ENCODE measurements at regions not wholly inside any gene's neighbourhood (a gene's known extent, or its start where the extent isn't known, plus 50 kb on each side); places are given as distances from the start of the nearest gene placed in this dataset.

- DNase-seq = no peak
These were observed 62.7 kb upstream of the BRINP3 start for GRCh38 chr1:190540366-190540765.

DNA sequence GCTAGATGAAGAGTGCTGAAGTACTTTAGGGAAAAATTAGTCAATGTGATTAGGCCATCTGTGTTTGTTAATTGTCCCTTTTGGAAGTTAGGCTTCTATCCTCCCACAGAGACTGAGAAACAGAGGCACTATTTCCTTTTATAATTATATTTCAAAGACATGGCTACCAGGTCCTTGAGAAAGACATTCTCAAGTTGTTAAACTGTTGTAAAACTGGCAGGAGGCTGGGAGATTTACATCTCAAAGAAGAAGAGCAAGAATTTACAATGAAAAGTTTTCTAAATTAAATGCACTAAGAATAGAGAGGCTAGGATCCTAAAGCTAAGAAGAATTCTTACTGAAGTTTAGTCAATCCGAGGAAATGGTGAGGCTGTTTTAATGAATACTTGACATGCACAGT lies 74.0 kb upstream of the BRINP3 start:
- DNase-seq = no peak

GRCh38 chr1:190560161-190560681 lies 82.6 kb upstream of the BRINP3 start:
- no peak for DNase-seq

DNA sequence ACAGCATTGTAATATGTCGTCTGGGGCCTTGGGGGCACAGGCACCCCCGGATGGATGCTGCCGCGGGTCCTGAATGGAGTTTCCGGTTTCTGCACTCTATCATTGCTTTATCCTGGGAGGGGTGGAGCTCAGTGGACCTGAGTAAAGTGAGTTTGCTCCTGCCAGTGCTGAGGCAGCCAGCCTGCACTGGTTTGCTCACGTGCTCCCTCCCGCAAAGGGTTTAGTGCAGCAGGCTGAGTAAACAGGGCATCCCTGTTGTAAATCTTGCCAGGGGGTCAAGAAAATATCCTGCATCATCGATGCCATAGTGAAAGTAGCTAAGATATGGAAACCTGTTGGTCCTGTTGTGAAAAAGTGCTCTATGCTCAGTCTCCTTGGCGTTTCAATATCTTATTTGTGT lies 85.6 kb upstream of the BRINP3 start:
- DNase-seq = no peak

- no peak for DNase-seq
These were observed 86.5 kb upstream of the BRINP3 start for GRCh38 chr1:190564117-190564516.

DNA sequence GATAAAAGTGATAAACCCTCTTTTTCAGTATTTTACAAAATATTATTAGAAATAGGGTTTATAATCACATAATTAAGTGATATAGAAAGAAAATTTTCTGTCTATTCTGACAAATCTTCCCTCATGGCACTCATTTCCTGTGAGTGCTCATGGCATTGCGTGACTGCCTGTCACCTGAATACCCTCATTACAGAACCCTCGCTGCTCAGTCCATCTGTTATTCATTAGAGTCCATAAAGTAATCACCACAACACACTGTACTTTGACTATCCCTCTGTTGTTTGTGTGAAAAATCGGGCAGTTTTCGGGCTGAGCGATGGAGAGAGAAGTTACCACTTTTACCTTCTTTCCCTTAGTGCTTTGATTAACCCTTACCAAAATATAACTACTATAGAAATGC lies 100.4 kb upstream of the BRINP3 start:
- DNase-seq = no peak

DNA sequence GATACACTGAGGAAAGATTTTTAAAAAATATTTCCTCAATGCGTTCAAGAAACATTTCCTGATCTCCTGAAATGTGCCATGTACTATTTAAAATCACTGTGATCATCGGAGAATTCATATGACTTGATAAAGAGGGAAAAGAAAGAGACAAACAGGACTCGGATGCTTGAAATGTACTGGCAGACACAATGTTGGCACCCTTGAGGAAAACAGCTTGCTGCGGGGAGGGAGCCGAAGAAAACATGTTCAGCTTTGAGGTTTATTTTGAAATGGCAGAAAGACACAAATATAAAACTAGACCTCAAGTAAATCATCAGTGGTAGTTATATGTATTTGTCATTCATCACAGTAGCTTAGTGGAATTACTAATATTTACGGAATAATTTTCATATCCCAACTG lies 100.9 kb upstream of the BRINP3 start:
- no peak for DNase-seq

- no peak for DNase-seq
These were observed 102.0 kb upstream of the BRINP3 start for GRCh38 chr1:190579552-190580193.

DNA sequence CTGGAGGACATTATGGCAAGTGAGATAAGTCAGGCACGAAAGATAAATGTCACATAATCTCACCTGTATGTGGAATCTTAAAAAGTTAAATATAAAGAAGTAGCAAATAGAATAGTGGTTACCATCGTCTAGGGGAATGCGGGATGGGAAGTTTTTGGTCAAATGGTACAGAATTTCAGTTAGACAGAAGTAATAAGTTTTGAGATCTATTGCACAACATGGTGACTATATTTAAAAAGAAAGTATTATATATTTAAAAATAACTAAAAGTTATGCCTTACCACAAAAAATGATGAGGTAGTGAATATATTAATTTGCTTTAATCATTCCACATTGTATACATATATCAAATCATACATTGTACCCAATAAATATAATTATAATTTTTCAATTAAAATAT lies 106.2 kb upstream of the BRINP3 start:
- DNase-seq = no peak

DNA sequence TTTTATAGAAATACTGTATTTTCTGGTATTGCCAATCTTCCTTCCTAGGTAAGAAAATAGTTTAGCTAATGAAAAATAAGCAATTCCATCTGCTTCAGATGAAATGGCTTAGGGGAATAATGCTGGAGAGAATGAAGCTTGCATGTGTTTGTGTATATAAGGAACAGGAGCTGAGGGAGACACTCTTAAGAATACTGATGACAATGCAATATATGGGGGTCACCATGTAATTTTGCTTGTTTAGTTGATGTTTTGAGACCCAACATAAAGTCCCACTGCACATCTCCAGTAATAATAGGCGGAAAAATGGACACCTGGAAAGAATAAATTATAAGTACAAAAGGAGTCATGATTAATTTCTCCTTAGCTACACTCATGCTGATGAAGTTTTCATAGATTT lies 110.8 kb upstream of the BRINP3 start:
- no peak for DNase-seq

DNA sequence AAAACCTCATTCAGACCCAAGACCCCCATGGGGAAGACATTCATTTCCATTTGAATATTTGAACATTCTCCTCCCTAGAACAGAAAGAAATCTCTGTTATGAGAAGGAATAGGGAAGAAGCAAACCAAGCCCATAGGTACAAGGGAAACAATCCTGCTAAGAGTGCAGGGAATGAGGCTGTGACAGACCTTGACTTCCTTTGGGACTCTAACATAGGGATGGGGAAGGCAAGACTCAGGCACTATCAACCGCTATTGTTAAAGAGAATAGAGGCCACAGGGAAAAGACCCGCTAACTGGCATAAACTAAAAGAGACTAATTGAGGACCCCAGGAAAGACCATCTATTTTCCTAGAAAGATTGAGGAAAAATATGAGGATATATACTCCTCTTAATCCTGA lies 117.8 kb upstream of the BRINP3 start:
- DNase-seq = no peak

DNA sequence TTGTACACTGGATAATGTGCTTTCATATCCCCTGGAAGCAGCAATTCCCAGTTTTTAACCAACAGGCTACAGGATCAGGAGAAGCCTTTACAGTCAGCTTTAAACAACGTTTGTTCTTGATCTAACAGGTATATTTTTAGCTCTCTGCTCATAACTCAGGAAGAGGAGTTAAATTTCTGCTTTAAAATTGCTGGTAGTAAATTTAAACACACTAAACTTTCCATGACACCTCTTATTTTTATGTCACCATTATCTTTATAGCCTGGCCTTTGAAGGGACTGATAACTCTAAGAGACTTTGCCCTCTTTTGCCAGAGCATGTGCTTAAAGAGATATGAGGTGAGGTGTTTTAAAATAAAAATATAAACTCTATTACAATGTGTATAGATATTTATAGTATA lies 119.6 kb upstream of the BRINP3 start:
- DNase-seq = no peak

DNA sequence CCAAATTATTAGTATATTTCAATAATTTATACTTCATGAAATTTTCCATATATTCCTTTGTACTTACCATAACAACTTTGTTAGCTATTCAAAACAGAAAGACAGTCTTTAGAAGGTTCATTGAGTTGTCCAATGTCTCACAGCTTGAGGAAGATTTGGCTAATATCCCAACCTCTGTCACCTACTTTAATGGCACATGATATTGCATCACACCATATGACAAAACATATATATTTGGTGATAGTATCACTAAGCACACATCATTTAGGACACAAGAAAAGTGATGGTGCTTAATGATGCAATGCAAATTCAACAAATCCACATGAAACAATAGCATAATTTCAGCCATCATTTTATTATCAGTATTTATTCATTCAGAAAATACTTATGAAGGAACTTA lies 122.0 kb upstream of the BRINP3 start:
- DNase-seq = no peak

DNA sequence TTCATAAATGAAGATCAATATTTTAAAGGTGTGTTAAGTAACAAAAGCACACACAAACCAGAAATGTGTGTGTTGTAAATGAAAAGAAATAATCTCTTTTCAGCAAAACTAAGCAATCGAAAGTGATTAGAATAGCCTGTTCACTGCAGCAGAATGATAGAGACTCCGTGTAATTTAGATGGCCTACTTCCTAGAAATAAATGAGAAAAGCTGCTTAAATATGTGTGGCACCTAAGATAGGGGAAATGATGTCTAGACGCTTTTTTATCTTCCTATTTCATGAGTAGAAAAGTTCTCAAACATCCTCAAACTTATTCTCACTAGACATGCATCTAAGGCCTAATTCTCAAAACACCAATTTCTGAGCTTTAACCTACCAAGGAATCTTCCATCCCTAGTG lies 124.7 kb upstream of the BRINP3 start:
- DNase-seq = no peak

- DNase-seq = no peak
These were observed 130.6 kb upstream of the BRINP3 start for GRCh38 chr1:190608282-190608681.

- no peak for DNase-seq
These were observed 138.2 kb upstream of the BRINP3 start for GRCh38 chr1:190615818-190616217.

- no peak for DNase-seq
These were observed 138.6 kb upstream of the BRINP3 start for GRCh38 chr1:190616235-190616634.

DNA sequence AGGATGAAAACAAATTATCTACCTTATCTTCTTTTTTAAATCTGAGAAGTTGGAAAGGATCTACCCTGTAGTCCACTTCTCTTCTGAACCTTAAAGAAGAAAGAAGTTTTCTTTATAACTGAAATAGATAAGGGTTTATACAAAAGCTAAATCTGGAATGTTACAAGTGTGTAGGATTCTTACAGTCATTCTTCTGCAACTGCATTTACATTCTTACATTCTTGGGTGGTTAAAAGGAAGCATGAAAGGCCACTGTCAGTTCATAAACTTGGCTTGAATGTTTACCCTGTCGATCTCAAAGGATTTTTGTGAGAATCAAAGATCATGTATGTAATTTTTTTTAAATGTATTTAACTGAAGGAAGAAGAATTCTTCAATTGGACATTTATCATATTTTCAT lies 142.1 kb upstream of the BRINP3 start:
- DNase-seq = no peak

GRCh38 chr1:190633488-190633887 lies 155.8 kb upstream of the BRINP3 start:
- no peak for DNase-seq

- DNase-seq = no peak
These were observed 156.5 kb upstream of the BRINP3 start for GRCh38 chr1:190634134-190634533.

- DNase-seq = no peak
These were observed 171.9 kb upstream of the BRINP3 start for GRCh38 chr1:190649553-190649952.

- no peak for DNase-seq
These were observed 181.2 kb upstream of the BRINP3 start for GRCh38 chr1:190658907-190659306.

- no peak for DNase-seq
These were observed 186.3 kb upstream of the BRINP3 start for GRCh38 chr1:190663962-190664361.

DNA sequence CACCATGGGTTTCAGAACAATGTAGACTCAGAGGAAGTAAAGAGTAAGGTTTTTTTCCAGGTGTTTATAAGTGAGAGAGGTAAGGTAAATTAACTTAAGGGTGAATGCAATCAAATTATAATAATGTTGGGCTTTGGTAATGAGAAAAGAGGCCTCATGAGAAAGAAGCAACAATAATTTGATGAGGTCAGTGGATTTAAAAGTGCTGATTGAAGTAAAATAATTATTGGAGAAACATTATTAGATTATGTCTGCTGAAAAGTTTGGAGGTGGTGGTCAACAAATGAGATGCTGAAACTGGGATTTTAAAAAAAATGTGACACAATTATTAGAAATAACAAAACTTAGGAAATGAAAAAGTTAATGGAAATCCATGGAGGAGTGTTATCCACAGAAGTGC lies 187.4 kb upstream of the BRINP3 start:
- no peak for DNase-seq

GRCh38 chr1:190667914-190668313 lies 190.2 kb upstream of the BRINP3 start:
- no peak for DNase-seq

DNA sequence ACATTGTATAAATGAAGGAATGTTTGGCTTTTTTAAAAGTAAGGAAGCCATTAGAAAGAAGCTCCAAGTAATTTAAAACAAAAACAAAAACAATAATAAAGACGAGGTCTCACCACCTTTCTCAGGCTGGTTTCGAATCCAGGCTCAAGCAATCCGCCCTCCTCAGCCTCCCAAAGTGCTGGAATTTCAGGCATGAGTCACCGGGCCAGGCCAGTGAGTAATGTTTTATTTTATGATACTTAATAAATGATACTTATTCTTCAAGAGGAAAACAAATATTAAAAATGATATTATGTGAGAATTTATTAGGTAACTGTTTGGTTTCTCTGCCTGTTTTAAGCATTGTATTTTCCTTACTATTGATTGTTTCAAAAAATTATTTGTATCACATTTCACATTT lies 201.4 kb upstream of the BRINP3 start:
- DNase-seq = no peak

Data from NCI-H1694 (cell line).